Activated CD4-positive, CD25-positive, alpha-beta regulatory T cell treated with anti-CD3 and anti-CD28 coated beads, Interleukin-2, amount 50 U/mL, for 24 hours (primary cell): ENCODE measurements at regions not wholly inside any gene's neighbourhood (a gene's known extent, or its start where the extent isn't known, plus 50 kb on each side); places are given as distances from the start of the nearest gene placed in this dataset.

Experiments used
- ATAC-seq, 2 donors: fragments of 150-1000 bp; cut with Tn5 transposase; one replicate each; pipeline ENCODE4 v1.10.0; 2021; ENCODE audit warnings: mild to moderate bottlenecking in 1 of 2, moderate library complexity in 1 of 2

DNA sequence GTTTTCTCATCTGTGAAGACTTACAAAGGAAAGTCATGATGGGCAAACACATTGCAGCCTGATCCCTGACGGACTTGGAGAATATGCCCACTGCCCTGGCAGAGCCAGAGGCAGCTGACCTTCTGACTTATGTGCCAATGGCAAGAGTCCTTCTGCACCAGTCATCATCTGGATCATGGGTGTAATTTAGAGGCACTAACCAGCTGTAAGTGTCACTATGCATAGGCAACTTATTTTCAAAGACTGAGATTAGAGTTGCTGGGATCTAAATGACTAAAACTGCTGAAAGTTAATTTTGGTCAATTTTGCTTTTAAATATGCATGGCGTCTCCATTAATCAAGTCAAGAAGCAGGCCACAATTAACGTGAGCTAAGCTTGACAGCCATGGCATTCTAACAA is 261.2 kb downstream of the BCL11A start:
- ATAC-seq: no peak

GRCh38 chr2:60290509-60290908 is 262.9 kb downstream of the BCL11A start:
- ATAC-seq: no peak

GRCh38 chr2:60285626-60286316 is 267.7 kb downstream of the BCL11A start:
- ATAC-seq: no peak

DNA sequence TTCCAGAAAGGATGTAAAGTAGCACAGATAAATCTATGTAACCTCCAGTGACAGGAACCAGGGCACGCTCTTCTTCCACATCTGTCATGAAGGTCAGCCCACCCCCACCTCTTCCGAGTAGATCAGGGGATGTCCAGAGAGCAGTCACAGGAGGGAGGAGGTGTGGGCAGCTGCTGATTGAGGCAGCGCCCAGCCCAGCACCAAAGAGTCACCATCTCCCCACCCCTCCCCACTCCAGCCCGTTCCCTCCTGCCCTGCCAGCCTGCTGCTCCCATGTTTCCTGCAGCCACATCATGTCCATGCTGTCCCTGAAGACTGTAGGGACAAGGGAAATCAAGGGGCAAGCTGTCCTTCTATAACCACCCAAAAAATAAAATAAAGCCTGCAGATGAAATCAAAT is 269.8 kb downstream of the BCL11A start:
- no peak for ATAC-seq

DNA sequence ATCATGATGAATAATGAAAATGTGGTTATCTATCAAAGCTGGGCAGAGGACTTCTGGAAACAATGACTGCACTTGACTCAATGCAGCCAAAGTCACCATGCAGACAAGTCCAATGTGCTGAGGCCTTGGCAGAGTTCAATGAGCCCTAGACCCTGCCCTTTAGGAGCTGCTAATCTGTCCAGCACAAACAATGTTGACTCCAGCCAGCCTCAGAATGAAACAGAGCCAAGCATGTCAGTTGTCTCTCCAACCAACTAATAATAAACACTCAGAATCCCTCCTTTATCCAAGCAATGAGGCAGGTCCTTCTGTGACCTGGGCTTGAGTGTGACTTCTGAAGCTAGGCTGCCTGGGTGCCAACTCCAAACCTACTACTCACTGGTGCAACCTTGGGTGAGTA is 270.6 kb downstream of the BCL11A start:
- ATAC-seq: no peak

GRCh38 chr2:60281730-60282129 is 271.7 kb downstream of the BCL11A start:
- ATAC-seq: no peak

- no peak for ATAC-seq
Observed at GRCh38 chr2:60280238-60280637, 273.2 kb downstream of the BCL11A start.

- ATAC-seq: no peak
Observed at GRCh38 chr2:60278906-60279305, 274.5 kb downstream of the BCL11A start.

DNA sequence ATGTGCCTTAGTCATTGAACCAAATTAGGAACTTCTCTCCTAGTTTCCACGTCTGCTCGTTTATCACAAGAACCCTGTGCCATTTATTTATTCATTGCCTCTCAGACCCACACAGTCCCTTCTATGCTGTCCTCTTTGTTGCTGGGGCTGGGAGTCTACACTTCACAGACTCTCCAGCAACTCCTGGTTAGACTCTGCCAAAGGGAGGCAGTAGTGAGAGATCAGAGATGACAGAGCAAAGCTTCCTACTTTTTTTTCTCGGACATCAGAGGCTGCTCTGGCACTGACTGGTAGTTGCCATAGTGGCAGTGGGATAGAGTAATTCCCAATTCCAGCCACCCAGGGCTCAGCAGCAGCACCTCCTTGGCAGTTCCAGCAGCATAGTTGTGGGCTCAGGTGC is 277.5 kb downstream of the BCL11A start:
- ATAC-seq: no peak

GRCh38 chr2:60273836-60274235 is 279.6 kb downstream of the BCL11A start:
- ATAC-seq: no peak

DNA sequence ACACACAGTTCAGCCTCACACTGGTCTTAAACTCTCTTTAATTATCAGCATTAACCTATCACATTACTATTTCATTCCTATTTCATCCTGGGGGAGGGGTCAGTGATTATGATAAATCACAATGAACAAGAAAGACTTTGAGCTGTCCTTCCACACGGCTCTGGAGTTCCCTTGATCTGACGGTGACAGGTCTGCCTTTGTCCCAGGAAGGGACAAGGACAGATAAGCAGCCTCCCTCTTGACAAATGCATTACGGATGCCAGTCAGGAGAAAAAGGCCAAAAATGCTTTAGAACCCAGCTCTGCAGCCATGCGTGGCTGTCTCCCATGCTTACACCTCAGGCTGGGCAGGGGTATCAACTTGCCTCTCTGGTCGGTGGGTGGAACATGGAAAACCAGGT is 281.7 kb downstream of the BCL11A start:
- ATAC-seq: no peak

- no peak for ATAC-seq
Observed at GRCh38 chr2:60271131-60271530, 282.3 kb downstream of the BCL11A start.

DNA sequence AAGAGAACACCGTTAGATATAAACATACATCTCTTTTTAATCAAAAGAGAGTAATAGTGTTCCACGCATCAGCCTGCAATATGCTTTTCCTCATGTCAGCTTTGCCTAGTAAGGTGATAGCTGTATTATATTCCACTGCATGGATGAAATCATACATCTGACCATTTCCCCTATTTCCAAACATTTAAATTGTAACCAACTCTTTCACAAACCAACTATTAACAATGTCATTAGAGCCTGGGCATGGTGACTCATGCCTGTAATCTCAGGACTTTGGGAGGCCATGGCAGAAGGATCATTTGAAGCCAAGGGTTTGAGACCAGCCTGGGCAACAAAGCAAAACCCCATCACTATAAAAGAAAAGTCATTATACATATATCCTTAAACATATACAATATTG is 284.8 kb downstream of the BCL11A start:
- no peak for ATAC-seq

DNA sequence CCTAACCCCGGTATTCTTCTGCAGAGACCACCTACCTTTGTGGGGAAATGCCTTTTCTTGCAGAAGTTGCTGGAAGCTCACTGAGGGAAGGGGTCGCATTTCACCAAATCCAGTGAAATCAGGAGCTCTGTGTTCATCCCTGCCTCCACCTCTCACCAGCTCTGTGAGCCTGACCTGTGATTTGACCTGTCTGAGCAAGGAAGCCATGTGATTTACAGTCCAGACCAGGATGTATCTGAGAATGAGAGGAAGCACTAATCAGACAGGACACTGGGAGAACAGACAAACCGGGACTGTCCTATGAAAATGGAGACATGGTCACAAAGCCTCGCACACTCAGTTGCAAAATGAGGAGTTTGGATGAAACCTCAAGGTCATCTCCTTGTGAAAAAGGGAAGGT is 285.4 kb downstream of the BCL11A start:
- ATAC-seq: no peak

DNA sequence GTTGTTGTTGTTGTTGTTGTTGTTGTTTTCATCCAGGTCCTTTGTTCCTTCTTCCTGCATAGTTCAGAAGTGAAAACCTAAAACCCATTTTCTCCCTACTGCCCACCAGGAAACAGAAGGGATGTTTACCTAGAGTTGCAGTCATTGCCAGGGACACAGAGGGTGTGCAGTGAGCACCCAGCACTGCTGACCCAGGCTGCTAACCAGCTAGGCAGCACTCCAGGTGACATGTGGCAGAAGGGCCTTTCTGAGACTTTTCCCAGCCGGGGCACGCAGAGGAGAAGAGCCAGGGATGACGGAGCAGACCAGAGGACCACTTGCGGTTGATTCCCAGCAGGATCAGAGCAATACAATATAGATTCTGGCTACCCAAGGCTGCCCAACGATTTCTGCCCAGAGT is 286.3 kb downstream of the BCL11A start:
- no peak for ATAC-seq

GRCh38 chr2:60262178-60262577 is 291.3 kb downstream of the BCL11A start:
- no peak for ATAC-seq

DNA sequence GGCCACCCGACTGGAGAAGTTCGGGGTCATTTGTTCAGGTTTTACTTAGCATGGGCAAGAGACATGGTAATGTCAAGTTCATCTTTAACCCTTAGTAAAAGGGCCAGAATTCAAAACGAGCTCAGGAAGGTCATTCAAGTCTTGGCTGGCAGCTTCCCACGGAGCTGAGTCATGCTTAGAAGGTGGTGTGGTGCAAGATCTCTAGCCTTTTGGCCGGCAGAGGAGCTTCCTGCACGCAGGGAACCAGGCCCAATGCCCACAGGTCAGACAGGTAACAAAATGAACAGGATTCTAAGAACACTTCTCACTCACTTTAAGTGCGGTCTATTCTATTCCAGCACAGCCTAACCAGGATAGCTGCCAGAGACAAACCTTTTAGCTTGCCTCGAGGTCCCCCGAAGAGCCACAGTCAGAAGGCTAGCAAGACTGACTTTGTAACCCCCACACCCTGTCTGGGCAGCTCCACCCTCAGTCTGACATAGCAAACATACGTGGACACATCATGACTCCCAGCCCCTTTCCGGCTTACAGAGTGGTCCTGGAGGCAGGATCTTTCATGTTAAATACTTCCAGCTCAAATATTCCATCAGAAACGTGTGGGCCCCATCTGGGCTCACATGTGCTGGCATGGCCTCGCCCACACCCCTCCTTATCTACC is 292.7 kb downstream of the BCL11A start:
- ATAC-seq: no peak

GRCh38 chr2:60259781-60260180 is 293.7 kb downstream of the BCL11A start:
- ATAC-seq: no peak

DNA sequence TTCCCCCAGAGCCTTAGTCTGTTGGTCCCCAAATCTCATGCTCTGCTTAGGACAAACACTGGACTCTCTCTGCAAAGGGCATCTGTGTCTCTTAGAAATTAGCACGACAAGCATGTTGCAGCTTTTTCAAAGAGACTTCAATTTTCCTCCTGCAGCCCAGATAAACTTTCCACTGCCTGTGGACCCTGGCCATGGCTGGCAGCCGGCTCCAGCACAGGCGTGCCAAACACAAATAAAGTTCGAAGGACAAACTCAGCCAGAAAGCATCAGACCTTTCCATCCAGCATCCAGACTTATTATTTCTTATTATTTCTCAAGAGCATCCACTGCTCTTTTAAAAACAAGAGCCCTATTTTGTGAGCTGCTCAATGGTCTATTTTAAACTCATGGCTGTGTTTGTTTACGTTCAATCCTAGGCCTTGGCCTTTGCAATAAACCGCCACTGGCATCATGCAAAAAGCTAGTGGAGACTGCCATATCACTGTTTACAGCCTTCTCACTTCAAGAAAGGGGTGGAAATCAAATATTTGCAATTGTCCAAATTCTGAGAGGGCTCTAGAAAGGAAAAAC is 300.8 kb downstream of the BCL11A start:
- no peak for ATAC-seq

DNA sequence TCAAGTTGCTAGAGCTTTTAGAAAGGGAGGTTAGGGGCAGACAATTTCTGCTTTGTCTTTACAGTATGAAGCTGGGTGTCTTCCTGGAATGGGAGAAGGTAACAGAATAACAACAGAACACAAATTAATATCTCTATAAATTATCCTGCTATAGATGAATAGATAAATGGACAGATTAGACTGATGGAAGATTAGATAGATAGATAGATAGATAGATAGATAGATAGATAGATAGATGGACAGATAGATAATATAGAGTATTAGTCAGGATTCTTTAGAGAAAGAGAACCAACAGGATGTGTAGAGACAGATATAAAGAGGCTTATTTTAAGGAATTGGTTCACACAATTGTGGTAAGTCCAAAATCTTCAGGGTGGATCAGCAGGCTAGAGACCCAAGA is 302.2 kb downstream of the BCL11A start:
- no peak for ATAC-seq

DNA sequence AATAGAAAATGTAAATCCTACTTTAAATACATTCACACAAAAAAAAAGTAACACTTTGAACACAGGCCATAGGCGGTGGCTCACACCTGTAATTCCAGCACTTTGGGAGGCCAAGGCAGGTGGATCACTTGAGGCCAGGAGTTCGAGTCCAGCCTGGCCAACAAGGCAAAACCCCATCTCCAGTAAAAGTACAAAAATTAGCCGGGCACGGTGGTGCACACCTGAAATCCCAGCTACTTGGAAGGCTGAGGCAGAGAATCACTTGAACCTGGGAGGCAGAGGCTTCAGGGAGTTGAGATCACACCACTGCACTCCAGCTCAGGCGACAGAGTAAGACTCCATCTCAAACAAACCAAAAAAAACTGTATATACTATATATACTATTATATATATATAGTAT is 303.6 kb downstream of the BCL11A start:
- ATAC-seq: no peak

DNA sequence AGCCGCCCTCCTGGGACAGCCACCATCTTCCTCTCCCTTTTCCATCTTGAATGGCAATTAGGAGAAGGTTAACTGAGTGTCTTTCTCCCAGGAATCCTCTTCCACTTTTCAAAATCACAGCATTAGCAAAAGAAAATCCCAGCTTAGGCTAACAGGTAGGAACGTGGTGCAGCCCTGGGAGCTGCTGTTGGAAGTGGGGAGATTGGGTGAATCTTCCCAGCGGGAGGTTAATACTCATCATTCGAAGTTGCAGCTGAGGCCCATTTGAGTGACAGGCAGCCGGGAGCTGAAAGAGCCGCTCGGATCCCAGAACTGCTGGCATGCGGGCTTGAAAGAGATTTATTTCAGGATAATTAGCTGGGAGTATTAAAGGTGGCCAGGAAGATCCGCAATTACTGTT is 306.0 kb downstream of the BCL11A start:
- no peak for ATAC-seq

- ATAC-seq: no peak
Observed at GRCh38 chr2:60246583-60246982, 306.9 kb downstream of the BCL11A start.

DNA sequence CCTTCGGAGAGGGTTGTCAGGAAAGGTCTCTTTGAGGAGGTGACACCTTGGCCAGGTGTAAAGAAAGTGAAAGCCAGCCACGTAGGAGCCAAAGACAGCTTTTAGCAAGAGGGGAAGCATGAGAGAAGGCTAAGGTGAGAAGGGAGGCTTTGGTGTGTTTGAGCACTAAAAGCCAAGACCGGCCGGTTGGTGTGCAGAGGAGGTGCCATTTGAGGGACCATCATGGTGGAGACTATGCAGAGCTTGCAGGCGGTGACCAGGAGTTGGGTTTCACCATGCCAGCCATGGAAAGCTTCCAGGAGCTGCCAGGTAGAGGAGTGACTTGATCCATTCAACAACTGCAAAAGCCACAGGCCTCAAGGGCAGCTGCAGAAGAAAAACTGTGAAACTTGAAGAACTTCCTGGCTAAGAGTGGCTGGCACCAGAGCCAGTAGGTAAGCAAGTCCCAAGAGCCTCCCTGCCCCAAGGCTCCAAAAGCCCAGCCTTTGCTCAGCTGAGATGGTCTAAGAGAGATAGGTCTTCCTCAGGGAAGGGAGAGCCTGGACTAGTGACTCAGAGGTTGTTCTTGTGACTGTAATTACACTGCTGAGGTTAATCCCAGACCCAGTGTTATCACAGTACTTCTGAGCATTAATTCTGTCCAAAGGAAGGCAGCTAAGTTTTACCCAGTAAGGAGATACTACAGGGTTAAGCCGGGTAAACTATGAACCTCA is 319.0 kb downstream of the BCL11A start:
- no peak for ATAC-seq
